ENCODE measurements at regions not wholly inside any gene's neighbourhood (a gene's known extent, or its start where the extent isn't known, plus 50 kb on each side); places are given as distances from the start of the nearest gene placed in this dataset.

GRCh38 chr2:236321415-236321814, 57.2 kb upstream of the ASB18 start:
- H3K27me3 ChIP-seq (ENCODE audit: low read length), result no peaks in the 10 kb centered on the region
- POLR2A ChIA-PET (ENCODE audit: unreplicated experiment), result no interaction called here
- CTCF ChIA-PET, result no interaction called here
- no peaks in the 10 kb centered on the region for H3K9me2 ChIP-seq (replicated peaks; ENCODE audit: low read length)
- no peak overlapping the region for H2AFZ ChIP-seq (ENCODE audit: low read length)
- ATAC-seq (no peak), DNase-seq (no peak)
- TF ChIP-seq EZH2phosphoT487 (IDR thresholded peaks at IDR 0.05; ENCODE audit: borderline replicate concordance, low read length) (no peak), EZH2 (IDR thresholded peaks at IDR 0.05; ENCODE audit: low read length, unreplicated experiment) (no peak), CTCF (conservative IDR thresholded peaks at IDR 0.05; ENCODE audit: low read depth, low read length) (no peak)
- no TSS peak for BruUV-seq (replicated peaks)
- no peak overlapping the region for H3K27ac ChIP-seq (ENCODE audit: low read length)
- no peaks in the 10 kb centered on the region for H3F3A ChIP-seq (ENCODE audit: low read length, unreplicated experiment)
- no peaks in the 10 kb centered on the region for H3K9me3 ChIP-seq (ENCODE audit: low read length)
- no peak overlapping the region for H3K4me3 ChIP-seq (ENCODE audit: low read length)
- H3K36me3 ChIP-seq (ENCODE audit: low read depth, low read length), result no peaks in the 10 kb centered on the region
- H3K79me2 ChIP-seq (ENCODE audit: low read length), result no peaks in the 10 kb centered on the region
- intact Hi-C loops (cut with micrococcal nuclease), result no loop called here
- no peaks in the 10 kb centered on the region for H4K20me1 ChIP-seq (ENCODE audit: low read length)
- H3K4me1 ChIP-seq (ENCODE audit: insufficient read depth, low read length), result no peaks in the 10 kb centered on the region
- H3K9ac ChIP-seq (ENCODE audit: low read length), result no peak overlapping the region
- H3K4me2 ChIP-seq (ENCODE audit: low read length), result no peak overlapping the region

DNA sequence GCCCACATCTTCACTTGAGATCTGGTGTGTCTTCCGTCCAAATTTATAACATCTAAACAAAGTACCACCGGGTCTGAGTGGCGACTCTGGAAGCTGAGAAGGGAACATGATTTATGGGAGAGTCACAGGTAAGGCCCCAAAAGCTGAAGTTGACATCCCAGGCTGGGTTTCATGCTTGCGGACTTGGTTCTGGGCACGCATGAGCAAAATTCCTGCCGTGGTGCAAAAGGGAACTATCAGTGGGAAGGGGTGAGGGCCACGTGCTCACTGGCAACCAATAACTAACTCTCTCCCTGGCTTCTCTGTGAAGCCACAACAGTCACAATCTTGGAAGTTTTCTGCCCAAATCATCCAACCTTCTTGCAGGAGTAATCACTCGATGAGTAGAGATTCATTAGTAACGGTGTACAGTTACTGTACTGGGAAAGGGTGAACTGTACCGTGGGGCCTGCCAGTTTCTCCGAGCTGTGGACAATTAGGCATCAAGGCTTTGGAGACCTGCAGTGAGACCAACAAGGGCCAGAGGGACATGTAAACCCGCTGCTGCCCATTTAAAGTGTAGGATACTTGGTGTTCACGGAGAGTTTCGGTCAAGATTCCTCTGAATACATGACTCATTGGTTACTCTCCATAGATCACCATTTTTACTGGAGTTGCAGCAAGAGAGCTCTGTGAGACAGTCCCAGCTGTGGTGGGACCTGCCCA, 69.4 kb upstream of the ASB18 start:
- no peak overlapping the region for H3K4me2 ChIP-seq (ENCODE audit: low read length)
- no peaks in the 10 kb centered on the region for H4K20me1 ChIP-seq (ENCODE audit: low read length)
- no peaks in the 10 kb centered on the region for H3K27me3 ChIP-seq (ENCODE audit: low read length)
- intact Hi-C loops (cut with micrococcal nuclease), result no loop called here
- H3K9me2 ChIP-seq (replicated peaks; ENCODE audit: low read length), result no peaks in the 10 kb centered on the region
- H3K4me3 ChIP-seq (ENCODE audit: low read length), result no peak overlapping the region
- CTCF ChIA-PET, result no interaction called here
- no peak for ATAC-seq
- no peak overlapping the region for H3K27ac ChIP-seq (ENCODE audit: low read length)
- no peak overlapping the region for H3K9ac ChIP-seq (ENCODE audit: low read length)
- H3K4me1 ChIP-seq (ENCODE audit: insufficient read depth, low read length), result no peaks in the 10 kb centered on the region
- DNase-seq, result no peak
- H3K9me3 ChIP-seq (ENCODE audit: low read length), result no peaks in the 10 kb centered on the region
- TF ChIP-seq CTCF (conservative IDR thresholded peaks at IDR 0.05; ENCODE audit: low read depth, low read length) (no peak), EZH2phosphoT487 (IDR thresholded peaks at IDR 0.05; ENCODE audit: borderline replicate concordance, low read length) (no peak), EZH2 (IDR thresholded peaks at IDR 0.05; ENCODE audit: low read length, unreplicated experiment) (no peak)
- H3K36me3 ChIP-seq (ENCODE audit: low read depth, low read length), result no peaks in the 10 kb centered on the region
- no peak overlapping the region for H2AFZ ChIP-seq (ENCODE audit: low read length)
- POLR2A ChIA-PET (ENCODE audit: unreplicated experiment), result no interaction called here
- no peaks in the 10 kb centered on the region for H3K79me2 ChIP-seq (ENCODE audit: low read length)
- BruUV-seq (replicated peaks), result no TSS peak
- H3F3A ChIP-seq (ENCODE audit: low read length, unreplicated experiment), result no peaks in the 10 kb centered on the region

GRCh38 chr2:236334122-236334876, 70.1 kb upstream of the ASB18 start:
- Histone ChIP-seq H3K9me3 (ENCODE audit: low read length) (no peaks in the 10 kb centered on the region), H3F3A (ENCODE audit: low read length, unreplicated experiment) (no peaks in the 10 kb centered on the region), H4K20me1 (ENCODE audit: low read length) (no peaks in the 10 kb centered on the region), H3K36me3 (ENCODE audit: low read depth, low read length) (no peaks in the 10 kb centered on the region), H3K9me2 (replicated peaks; ENCODE audit: low read length) (no peaks in the 10 kb centered on the region), H3K4me2 (ENCODE audit: low read length) (no peak overlapping the region), H3K27me3 (ENCODE audit: low read length) (no peaks in the 10 kb centered on the region), H3K27ac (ENCODE audit: low read length) (no peak overlapping the region), H3K79me2 (ENCODE audit: low read length) (no peaks in the 10 kb centered on the region), H3K4me1 (ENCODE audit: insufficient read depth, low read length) (no peaks in the 10 kb centered on the region), H3K9ac (ENCODE audit: low read length) (no peak overlapping the region), H3K4me3 (ENCODE audit: low read length) (no peak overlapping the region), H2AFZ (ENCODE audit: low read length) (no peak overlapping the region)
- intact Hi-C loops (cut with micrococcal nuclease), result no loop called here
- BruUV-seq (replicated peaks), result no TSS peak
- ATAC-seq (no peak), DNase-seq (no peak)
- TF ChIP-seq CTCF (conservative IDR thresholded peaks at IDR 0.05; ENCODE audit: low read depth, low read length) (no peak), EZH2phosphoT487 (IDR thresholded peaks at IDR 0.05; ENCODE audit: borderline replicate concordance, low read length) (no peak), EZH2 (IDR thresholded peaks at IDR 0.05; ENCODE audit: low read length, unreplicated experiment) (no peak)
- ChIA-PET POLR2A (ENCODE audit: unreplicated experiment) (no interaction called here), CTCF (no interaction called here)

Measured in PC-3 (cell line).